K562 (cell line): ENCODE measurements at regions not wholly inside any gene's neighbourhood (a gene's known extent, or its start where the extent isn't known, plus 50 kb on each side); places are given as distances from the start of the nearest gene placed in this dataset.

Source experiments
- ATAC-seq: fragments of 200-7000 bp; cut with Tn5 transposase; 3 replicates; pipeline ENCODE4 v1.9.1; 2020; ENCODE audit warnings: moderate library complexity
- BruUV-seq: library from RNA; stranded (reverse); fragments of 400-500 nt; replicated peaks from 2 replicates; lab custom pipeline; 2021; lab: Mats Ljungman, UMichigan
- CTCF ChIA-PET: fragments of 300-600 bp; formaldehyde crosslinking; extraction: SDS; loops from one replicate; lab custom pipeline; 2021; ENCODE audit warnings: low intra/inter-chr PET ratio; lab: Yijun Ruan, JAX
- POLR2A ChIA-PET: fragments of 300-600, 350-650 bp; sonication (Branson Sonifier 250); formaldehyde crosslinking; extraction: SDS; loops from one replicate; lab custom pipeline; 2021; ENCODE audit warnings: antibody characterized with exemption, inconsistent platforms; lab: Yijun Ruan, JAX
- DNase-seq, 4 experiments: peaks; one replicate each; pipeline versions ENCODE4 v3.0.0 to v3.0.0-alpha.2; 2011 to 2018; ENCODE audit warnings: low spot score in 3 of 4, mixed read lengths in 3 of 4; ENCODE audit errors: extremely low read depth in 1 of 4
- FAIRE-seq: peaks from 2 replicates; lab custom pipeline; 2011; peaks lifted over from hg19 to GRCh38; lab: Jason Lieb, UNC
- H2AFZ ChIP-seq: 2 replicates; pipeline ENCODE4 v1.6.0; 2011; ENCODE audit warnings: low read depth, low read length, control low read depth, inconsistent platforms
- H3K27ac ChIP-seq: fragments of 200-600 bp; 3 replicates; pipeline ENCODE4 v1.8.0; 2011; ENCODE audit warnings: low read depth, mild to moderate bottlenecking, control low read depth, inconsistent platforms, low read length, moderate library complexity, mixed read lengths; ENCODE audit errors: extremely low read depth
- H3K27me3 ChIP-seq, 2 experiments: fragments of 300-600 bp in 1 of 2; 2 replicates in 1 of 2; 3 replicates in 1 of 2; pipeline versions ENCODE4 v1.6.0 to v1.8.0; 2011; ENCODE audit warnings: inconsistent platforms in 2 of 2, low read length in 2 of 2, mild to moderate bottlenecking in 1 of 2, mixed read lengths in 1 of 2, moderate library complexity in 1 of 2; ENCODE audit not compliant: control insufficient read depth in 2 of 2, insufficient read depth in 2 of 2
- H3K36me3 ChIP-seq: fragments of 300-600 bp; 3 replicates; pipeline ENCODE4 v1.8.0; 2011; ENCODE audit warnings: mild to moderate bottlenecking, low read length, inconsistent platforms; ENCODE audit not compliant: control insufficient read depth, insufficient read depth
- H3K4me1 ChIP-seq, 2 experiments: fragments of 200-600 bp in 1 of 2; replicated peaks in 1 of 2; 2 replicates in 1 of 2; 3 replicates in 1 of 2; pipeline versions ENCODE4 v1.5.1 to v1.8.0; 2011; ENCODE audit warnings: inconsistent platforms in 2 of 2, low read length in 2 of 2, mild to moderate bottlenecking in 1 of 2, mixed read lengths in 1 of 2, moderate library complexity in 1 of 2; ENCODE audit not compliant: control insufficient read depth in 2 of 2, insufficient read depth in 2 of 2
- H3K4me2 ChIP-seq: 2 replicates; pipeline ENCODE4 v1.6.1; 2011; ENCODE audit warnings: low read length, control low read depth, inconsistent platforms, mixed read lengths; ENCODE audit not compliant: insufficient read depth
- H3K4me3 ChIP-seq: fragments of 200-600 bp; sonication (generic), shearing (Covaris generic); 2 replicates; pipeline ENCODE4 v1.5.1; 2016; ENCODE audit warnings: control low read depth, inconsistent platforms
- H3K79me2 ChIP-seq: fragments of 200-600 bp; 3 replicates; pipeline ENCODE4 v1.8.0; 2011; ENCODE audit warnings: low read length, inconsistent platforms; ENCODE audit not compliant: control insufficient read depth, insufficient read depth
- H3K9ac ChIP-seq, 2 experiments: 2 replicates each; pipeline versions ENCODE4 v1.6.0 to v1.6.1; 2011; ENCODE audit warnings: low read depth in 2 of 2, low read length in 2 of 2, control low read depth in 1 of 2, inconsistent platforms in 1 of 2, mild to moderate bottlenecking in 1 of 2, mixed read lengths in 1 of 2; ENCODE audit not compliant: insufficient read depth in 1 of 2
- H3K9me1 ChIP-seq: one replicate; pipeline ENCODE4 v1.6.0; 2011; ENCODE audit warnings: inconsistent platforms, mild to moderate bottlenecking, low read length, moderate library complexity; ENCODE audit not compliant: control insufficient read depth, insufficient read depth
- H3K9me3 ChIP-seq: replicated peaks from 2 replicates; pipeline ENCODE4 v1.5.1; 2011; ENCODE audit warnings: low read depth, low read length, inconsistent platforms; ENCODE audit not compliant: control insufficient read depth, insufficient read depth
- H4K20me1 ChIP-seq: replicated peaks from 2 replicates; pipeline ENCODE4 v1.6.1; 2011; ENCODE audit warnings: low read length, inconsistent platforms, mixed read lengths; ENCODE audit not compliant: control insufficient read depth, insufficient read depth
- ATF6 ChIP-seq: sonication (generic); formaldehyde crosslinking; IDR thresholded peaks from 2 replicates; pipeline ENCODE4 v1.4.0; 2020; ENCODE audit warnings: mild to moderate bottlenecking, missing genetic modification reagents
- BCL6 ChIP-seq: fragments of 250-450 bp; sonication (Bioruptor Pico); IDR thresholded peaks from 2 replicates; pipeline ENCODE4 v1.4.0; 2020
- GABPB1 ChIP-seq: sonication (generic); formaldehyde crosslinking; IDR thresholded peaks from 2 replicates; pipeline ENCODE4 v1.8.0; 2022; ENCODE audit warnings: mild to moderate bottlenecking, missing genetic modification reagents
- MAX ChIP-seq: sonication (generic); formaldehyde crosslinking; IDR thresholded peaks from 2 replicates; pipeline ENCODE4 v1.9.0; 2022; ENCODE audit warnings: mild to moderate bottlenecking, missing genetic modification reagents
- NEUROD1 ChIP-seq: fragments of 150-350 bp; IDR thresholded peaks from 2 replicates; pipeline ENCODE4 v1.6.1; 2014; ENCODE audit warnings: borderline replicate concordance, low read length, low read depth; ENCODE audit not compliant: partially characterized antibody
- SMAD1 ChIP-seq: fragments of 150-350 bp; IDR thresholded peaks from 2 replicates; pipeline ENCODE4 v1.6.1; 2014; ENCODE audit warnings: low read length, low read depth; ENCODE audit not compliant: partially characterized antibody
- SMARCB1 ChIP-seq: IDR thresholded peaks from 2 replicates; pipeline ENCODE4 v1.6.1; 2011; ENCODE audit warnings: improper control_type of control experiment, low read depth; ENCODE audit not compliant: insufficient read length
- SNIP1 ChIP-seq: fragments of 450-650 bp; IDR thresholded peaks from 2 replicates; pipeline ENCODE4 v1.7.1; 2017; ENCODE audit warnings: low read depth, mild to moderate bottlenecking
- XRCC3 ChIP-seq: fragments of 450-650 bp; IDR thresholded peaks from 2 replicates; pipeline ENCODE4 v1.6.1; 2017; ENCODE audit warnings: mild to moderate bottlenecking, moderate library complexity
- ZBTB11 ChIP-seq, 3 experiments: fragments of 200-800 bp in 1 of 3; fragments of 250-450 bp in 1 of 3; fragments of 450-650 bp in 1 of 3; sonication (Bioruptor Pico) in 1 of 3; sonication (Bioruptor generic) in 1 of 3; formaldehyde crosslinking in 1 of 3; IDR thresholded peaks; 2 replicates each; pipeline versions ENCODE4 v1.6.1 to v1.8.0; 2016 to 2022; ENCODE audit warnings: mild to moderate bottlenecking in 2 of 3, missing genetic modification characterization in 2 of 3, missing compliant biosample characterization in 1 of 3, moderate library complexity in 1 of 3
- ZKSCAN8 ChIP-seq: fragments of 200-800 bp; sonication (Bioruptor generic); IDR thresholded peaks from 2 replicates; pipeline ENCODE4 v1.6.1; 2016; ENCODE audit warnings: missing genetic modification characterization, missing compliant biosample characterization
- ZNF232 ChIP-seq: sonication (generic); formaldehyde crosslinking; IDR thresholded peaks from 2 replicates; pipeline ENCODE4 v1.8.0; 2022; ENCODE audit warnings: mild to moderate bottlenecking, missing genetic modification reagents
- ZNF274 ChIP-seq: IDR thresholded peaks from 2 replicates; pipeline ENCODE4 v1.6.1; 2011; ENCODE audit warnings: low read depth, mild to moderate bottlenecking, low read length, moderate library complexity, borderline replicate concordance
- ZNF592 ChIP-seq: fragments of 450-650 bp; IDR thresholded peaks from 2 replicates; pipeline ENCODE4 v1.6.1; 2017; ENCODE audit warnings: antibody characterized with exemption, mild to moderate bottlenecking
- in situ Hi-C: fragments of 300-500 bp; cut with MboI; formaldehyde crosslinking; loops from 4 replicates; pipeline ENCODE4 v1.15.0; 2018; ENCODE audit warnings: inconsistent platforms, mixed read lengths
- intact Hi-C: fragments of 100-400 bp; cut with micrococcal nuclease; formaldehyde crosslinking; loops from 2 replicates; pipeline ENCODE4 v1.14.2; 2022

- in situ Hi-C loops (no loop called here), intact Hi-C loops (no loop called here)
- Histone ChIP-seq H3K27me3 (no peaks in the 10 kb centered on the region), H3K4me3 (no peak overlapping the region), H3K27ac (no peak overlapping the region), H3K4me2 (no peak overlapping the region), H4K20me1 (no peaks in the 10 kb centered on the region), H3K9ac (no peak overlapping the region), H3K79me2 (no peaks in the 10 kb centered on the region), H3K9me3 (no peaks in the 10 kb centered on the region), H3K9me1 (no peaks in the 10 kb centered on the region), H3K36me3 (no peaks in the 10 kb centered on the region), H2AFZ (no peak overlapping the region), H3K4me1 (no peaks in the 10 kb centered on the region)
- ChIA-PET CTCF (no interaction called here), POLR2A (no interaction called here)
- no TSS peak for BruUV-seq
- ATAC-seq (no peak), DNase-seq (no peak), FAIRE-seq (no peak)
- TF ChIP-seq ZBTB11 (CRISPR knock-in tag; IDR thresholded peaks at IDR 0.05), result no peak
- TF ChIP-seq ATF6 (CRISPR knock-in tag), result no peak
- no peak for TF ChIP-seq SNIP1
- TF ChIP-seq GABPB1, result no peak
- TF ChIP-seq ZNF232 (CRISPR knock-in tag), result no peak
- TF ChIP-seq XRCC3, result no peak
- TF ChIP-seq SMAD1, result no peak
- TF ChIP-seq NEUROD1, result no peak
- TF ChIP-seq SMARCB1, result no peak
- TF ChIP-seq BCL6, result no peak
- no peak for TF ChIP-seq ZNF274
- TF ChIP-seq MAX, result no peak
- no peak for TF ChIP-seq ZKSCAN8 (CRISPR knock-in tag)
- no peak for TF ChIP-seq ZNF592
These were observed 320.2 kb downstream of the MAFB start for GRCh38 chr20:40368876-40369275.
